K562 (cell line): ENCODE measurements at regions not wholly inside any gene's neighbourhood (a gene's known extent, or its start where the extent isn't known, plus 50 kb on each side); places are given as distances from the start of the nearest gene placed in this dataset.

ENCODE experiments used
- ATAC-seq: fragments of 200-7000 bp; cut with Tn5 transposase; 3 replicates; pipeline ENCODE4 v1.9.1; 2020; ENCODE audit warnings: moderate library complexity
- BruUV-seq: library from RNA; stranded (reverse); fragments of 400-500 nt; replicated peaks from 2 replicates; lab custom pipeline; 2021; lab: Mats Ljungman, UMichigan
- CTCF ChIA-PET: fragments of 300-600 bp; formaldehyde crosslinking; extraction: SDS; loops from one replicate; lab custom pipeline; 2021; ENCODE audit warnings: low intra/inter-chr PET ratio; lab: Yijun Ruan, JAX
- POLR2A ChIA-PET: fragments of 300-600, 350-650 bp; sonication (Branson Sonifier 250); formaldehyde crosslinking; extraction: SDS; loops from one replicate; lab custom pipeline; 2021; ENCODE audit warnings: antibody characterized with exemption, inconsistent platforms; lab: Yijun Ruan, JAX
- DNase-seq, 4 experiments: peaks; one replicate each; pipeline versions ENCODE4 v3.0.0 to v3.0.0-alpha.2; 2011 to 2018; ENCODE audit warnings: low spot score in 3 of 4, mixed read lengths in 3 of 4; ENCODE audit errors: extremely low read depth in 1 of 4
- FAIRE-seq: peaks from 2 replicates; lab custom pipeline; 2011; peaks lifted over from hg19 to GRCh38; lab: Jason Lieb, UNC
- H2AFZ ChIP-seq: 2 replicates; pipeline ENCODE4 v1.6.0; 2011; ENCODE audit warnings: low read depth, low read length, control low read depth, inconsistent platforms
- H3K27ac ChIP-seq: fragments of 200-600 bp; 3 replicates; pipeline ENCODE4 v1.8.0; 2011; ENCODE audit warnings: low read depth, mild to moderate bottlenecking, control low read depth, inconsistent platforms, low read length, moderate library complexity, mixed read lengths; ENCODE audit errors: extremely low read depth
- H3K27me3 ChIP-seq, 2 experiments: fragments of 300-600 bp in 1 of 2; 2 replicates in 1 of 2; 3 replicates in 1 of 2; pipeline versions ENCODE4 v1.6.0 to v1.8.0; 2011; ENCODE audit warnings: inconsistent platforms in 2 of 2, low read length in 2 of 2, mild to moderate bottlenecking in 1 of 2, mixed read lengths in 1 of 2, moderate library complexity in 1 of 2; ENCODE audit not compliant: control insufficient read depth in 2 of 2, insufficient read depth in 2 of 2
- H3K36me3 ChIP-seq: fragments of 300-600 bp; 3 replicates; pipeline ENCODE4 v1.8.0; 2011; ENCODE audit warnings: mild to moderate bottlenecking, low read length, inconsistent platforms; ENCODE audit not compliant: control insufficient read depth, insufficient read depth
- H3K4me1 ChIP-seq, 2 experiments: fragments of 200-600 bp in 1 of 2; replicated peaks in 1 of 2; 2 replicates in 1 of 2; 3 replicates in 1 of 2; pipeline versions ENCODE4 v1.5.1 to v1.8.0; 2011; ENCODE audit warnings: inconsistent platforms in 2 of 2, low read length in 2 of 2, mild to moderate bottlenecking in 1 of 2, mixed read lengths in 1 of 2, moderate library complexity in 1 of 2; ENCODE audit not compliant: control insufficient read depth in 2 of 2, insufficient read depth in 2 of 2
- H3K4me2 ChIP-seq: 2 replicates; pipeline ENCODE4 v1.6.1; 2011; ENCODE audit warnings: low read length, control low read depth, inconsistent platforms, mixed read lengths; ENCODE audit not compliant: insufficient read depth
- H3K4me3 ChIP-seq: fragments of 200-600 bp; sonication (generic), shearing (Covaris generic); 2 replicates; pipeline ENCODE4 v1.5.1; 2016; ENCODE audit warnings: control low read depth, inconsistent platforms
- H3K79me2 ChIP-seq: fragments of 200-600 bp; 3 replicates; pipeline ENCODE4 v1.8.0; 2011; ENCODE audit warnings: low read length, inconsistent platforms; ENCODE audit not compliant: control insufficient read depth, insufficient read depth
- H3K9ac ChIP-seq, 2 experiments: 2 replicates each; pipeline versions ENCODE4 v1.6.0 to v1.6.1; 2011; ENCODE audit warnings: low read depth in 2 of 2, low read length in 2 of 2, control low read depth in 1 of 2, inconsistent platforms in 1 of 2, mild to moderate bottlenecking in 1 of 2, mixed read lengths in 1 of 2; ENCODE audit not compliant: insufficient read depth in 1 of 2
- H3K9me1 ChIP-seq: one replicate; pipeline ENCODE4 v1.6.0; 2011; ENCODE audit warnings: inconsistent platforms, mild to moderate bottlenecking, low read length, moderate library complexity; ENCODE audit not compliant: control insufficient read depth, insufficient read depth
- H3K9me3 ChIP-seq: replicated peaks from 2 replicates; pipeline ENCODE4 v1.5.1; 2011; ENCODE audit warnings: low read depth, low read length, inconsistent platforms; ENCODE audit not compliant: control insufficient read depth, insufficient read depth
- H4K20me1 ChIP-seq: replicated peaks from 2 replicates; pipeline ENCODE4 v1.6.1; 2011; ENCODE audit warnings: low read length, inconsistent platforms, mixed read lengths; ENCODE audit not compliant: control insufficient read depth, insufficient read depth
- C11orf30 ChIP-seq: fragments of 450-650 bp; IDR thresholded peaks from 2 replicates; pipeline ENCODE4 v1.6.1; 2016; ENCODE audit warnings: low read depth, mild to moderate bottlenecking
- CGGBP1 ChIP-seq: fragments of 250-450 bp; sonication (Bioruptor Pico); IDR thresholded peaks from 2 replicates; pipeline ENCODE4 v1.9.0; 2021; ENCODE audit warnings: mild to moderate bottlenecking
- CREB3 ChIP-seq: fragments of 450-650 bp; conservative IDR thresholded peaks from 2 replicates; pipeline ENCODE4 v1.6.1; 2016; ENCODE audit warnings: missing genetic modification characterization, low read depth, mild to moderate bottlenecking, missing compliant biosample characterization, moderate library complexity
- ELF1 ChIP-seq: fragments of 200-800 bp; sonication (Bioruptor generic); IDR thresholded peaks from 2 replicates; pipeline ENCODE4 v1.6.1; 2016; ENCODE audit warnings: missing genetic modification characterization, missing compliant biosample characterization
- MAZ ChIP-seq, 2 experiments: fragments of 450-650 bp in 1 of 2; sonication (generic) in 1 of 2; formaldehyde crosslinking; IDR thresholded peaks in 1 of 2; conservative IDR thresholded peaks in 1 of 2; 2 replicates each; pipeline versions ENCODE4 v1.4.0 to v1.5.0; 2020; ENCODE audit warnings: mild to moderate bottlenecking in 1 of 2, missing genetic modification reagents in 1 of 2
- NELFE ChIP-seq: IDR thresholded peaks from 2 replicates; pipeline ENCODE4 v1.6.1; 2011; ENCODE audit warnings: mild to moderate bottlenecking; ENCODE audit not compliant: insufficient read depth, insufficient read length
- NR2C2 ChIP-seq, 2 experiments: fragments of 200-800 bp in 1 of 2; sonication (Bioruptor generic) in 1 of 2; sonication (generic) in 1 of 2; formaldehyde crosslinking in 1 of 2; IDR thresholded peaks; 2 replicates each; pipeline versions ENCODE4 v1.6.1 to v1.8.0; 2016 to 2022; ENCODE audit warnings: mild to moderate bottlenecking in 1 of 2, missing compliant biosample characterization in 1 of 2, missing genetic modification characterization in 1 of 2, missing genetic modification reagents in 1 of 2
- PHF21A ChIP-seq: fragments of 450-650 bp; IDR thresholded peaks from 2 replicates; pipeline ENCODE4 v1.6.1; 2017; ENCODE audit warnings: low read depth, borderline replicate concordance
- SMARCA5 ChIP-seq: fragments of 450-650 bp; IDR thresholded peaks from 2 replicates; pipeline ENCODE4 v1.6.1; 2016
- SMC3 ChIP-seq: conservative IDR thresholded peaks from 2 replicates; pipeline ENCODE4 v1.6.1; 2011; ENCODE audit warnings: low read depth, low read length, improper control_type of control experiment; ENCODE audit not compliant: insufficient read depth
- TARDBP ChIP-seq: fragments of 450-650 bp; IDR thresholded peaks from 2 replicates; pipeline ENCODE4 v1.6.1; 2016
- TCF7L2 ChIP-seq: fragments of 150-350 bp; IDR thresholded peaks from 2 replicates; pipeline ENCODE4 v1.6.1; 2016; ENCODE audit warnings: low read depth, mild to moderate bottlenecking, low read length, moderate library complexity
- TCFL5 ChIP-seq: fragments of 250-450 bp; sonication (Bioruptor Pico); conservative IDR thresholded peaks from 2 replicates; pipeline ENCODE4 v1.6.1; 2021; ENCODE audit warnings: mild to moderate bottlenecking, moderate library complexity, matching md5 sums
- ZNF766 ChIP-seq: fragments of 200-800 bp; sonication (Bioruptor generic); conservative IDR thresholded peaks from 2 replicates; pipeline ENCODE4 v1.6.1; 2016; ENCODE audit warnings: missing genetic modification characterization, missing compliant biosample characterization
- WGBS: fragments of 100-300 bp; shearing (Covaris generic); methylation state at CpG from one replicate; pipeline ENCODE4 v1.1.6; 2016; ENCODE audit warnings: low coverage, mixed read lengths; ENCODE audit not compliant: insufficient coverage; ENCODE audit errors: missing lambda C conversion rate; 5-methylcytosine and 5-hydroxymethylcytosine counted together
- in situ Hi-C: fragments of 300-500 bp; cut with MboI; formaldehyde crosslinking; loops from 4 replicates; pipeline ENCODE4 v1.15.0; 2018; ENCODE audit warnings: inconsistent platforms, mixed read lengths
- intact Hi-C: fragments of 100-400 bp; cut with micrococcal nuclease; formaldehyde crosslinking; loops from 2 replicates; pipeline ENCODE4 v1.14.2; 2022

GRCh38 chr14:106309423-106309822, 783.0 kb downstream of the TMEM121 start:
- Histone ChIP-seq H2AFZ (no peak overlapping the region), H3K9me3 (no peaks in the 10 kb centered on the region; the same call in none of the 2 replicates), H3K79me2 (no peaks in the 10 kb centered on the region), H3K27ac (no peak overlapping the region), H3K9ac (no peak overlapping the region), H3K4me3 (no peak overlapping the region), H4K20me1 (no peaks in the 10 kb centered on the region), H3K27me3 (no peaks in the 10 kb centered on the region), H3K4me2 (no peak overlapping the region), H3K4me1 (no peaks in the 10 kb centered on the region), H3K9me1 (no peaks in the 10 kb centered on the region), H3K36me3 (no peaks in the 10 kb centered on the region)
- no TSS peak for BruUV-seq
- FAIRE-seq = no peak
- no peak for TF ChIP-seq SMC3
- TF ChIP-seq TCFL5 (CRISPR knock-in tag) = no peak
- TF ChIP-seq NELFE = no peak
- TF ChIP-seq PHF21A = no peak
- TF ChIP-seq CREB3 (tag) = no peak
- TF ChIP-seq ZNF766 (CRISPR knock-in tag) = no peak
- TF ChIP-seq SMARCA5 = no peak
- no peak for TF ChIP-seq TCF7L2
- no peak for TF ChIP-seq C11orf30
- TF ChIP-seq TARDBP = no peak
- TF ChIP-seq CGGBP1 (CRISPR knock-in tag) = no peak
- no peak for TF ChIP-seq ELF1 (tag)
- TF ChIP-seq MAZ (CRISPR knock-in tag; conservative IDR thresholded peaks at IDR 0.05 in 1 of 2, IDR thresholded peaks at IDR 0.05 in 1 of 2) = no peak
- no peak for TF ChIP-seq NR2C2 (CRISPR knock-in tag; IDR thresholded peaks at IDR 0.05)
- TF ChIP-seq NR2C2 (tag; IDR thresholded peaks at IDR 0.05) = no peak
- POLR2A ChIA-PET = no interaction called here
- 0% methylated on average over 1 of the region's 2 CpGs for WGBS
- no peak for DNase-seq
- intact Hi-C loops (no loop called here), in situ Hi-C loops (no loop called here)
- CTCF ChIA-PET = interaction anchor here (0.5 to 3.2 kb wide), 5 partner anchors 108 to 355 kb away, joined by 3 to 19 read pairs (median 4); no protein-coding TSS in a partner anchor
- ATAC-seq = no peak
